GM12875 (cell line): ENCODE measurements at regions not wholly inside any gene's neighbourhood (a gene's known extent, or its start where the extent isn't known, plus 50 kb on each side); places are given as distances from the start of the nearest gene placed in this dataset.

Source experiments
- H3K4me3 ChIP-seq: one replicate; pipeline ENCODE4 v1.5.1; 2011; ENCODE audit warnings: low read depth, low read length, control low read depth
- CTCF ChIP-seq: IDR thresholded peaks from 2 replicates; pipeline ENCODE4 v1.5.1; 2011; ENCODE audit warnings: low read depth, mild to moderate bottlenecking, control low read depth, inconsistent platforms, low read length, moderate library complexity, borderline replicate concordance; ENCODE audit not compliant: insufficient read depth

DNA sequence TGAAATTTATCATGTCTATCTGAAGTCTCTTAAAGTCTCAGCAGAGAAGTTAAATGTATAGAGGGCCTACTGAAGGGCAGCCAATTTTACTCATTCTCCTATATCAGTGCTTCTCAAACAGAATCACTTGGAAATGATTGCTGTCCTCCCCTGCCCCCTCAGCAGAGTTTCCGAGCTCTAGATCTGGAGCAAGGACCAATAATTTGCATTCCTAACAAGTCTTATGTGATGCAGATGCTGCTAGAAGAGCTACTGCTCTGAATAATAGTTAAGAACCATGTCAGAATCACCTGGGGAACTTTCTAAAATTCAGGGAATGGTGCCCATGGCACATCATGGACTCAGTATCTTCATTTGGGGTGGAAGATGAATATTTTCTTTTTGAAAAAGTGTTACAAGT, 105.6 kb upstream of the EPHA4 start:
- H3K4me3 ChIP-seq = no peak overlapping the region
- TF ChIP-seq CTCF = no peak

GRCh38 chr2:221676566-221677172, 104.6 kb upstream of the EPHA4 start:
- no peak overlapping the region for H3K4me3 ChIP-seq
- TF ChIP-seq CTCF = no peak

GRCh38 chr2:221675201-221675908, 103.3 kb upstream of the EPHA4 start:
- no peak for TF ChIP-seq CTCF
- H3K4me3 ChIP-seq = no peak overlapping the region

DNA sequence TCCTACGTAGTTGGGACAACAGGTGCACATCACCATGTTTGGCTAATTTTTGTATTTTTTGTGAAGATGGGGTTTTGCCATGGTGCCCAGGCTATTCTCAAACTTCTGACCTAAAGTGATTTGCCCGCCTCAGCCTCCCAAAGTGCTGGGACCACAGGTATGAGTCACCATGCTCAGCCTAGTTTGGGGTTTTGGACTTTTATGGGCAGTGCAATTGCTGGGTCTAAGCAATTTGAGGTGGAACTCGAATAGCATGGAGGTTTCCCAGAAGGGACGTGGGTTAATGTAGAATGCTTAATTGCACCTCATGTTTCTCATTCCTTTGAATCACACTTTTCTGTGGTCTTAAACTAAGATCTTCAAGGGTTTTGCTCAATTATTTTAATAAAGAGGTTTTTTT, 102.3 kb upstream of the EPHA4 start:
- H3K4me3 ChIP-seq = no peak overlapping the region
- no peak for TF ChIP-seq CTCF

DNA sequence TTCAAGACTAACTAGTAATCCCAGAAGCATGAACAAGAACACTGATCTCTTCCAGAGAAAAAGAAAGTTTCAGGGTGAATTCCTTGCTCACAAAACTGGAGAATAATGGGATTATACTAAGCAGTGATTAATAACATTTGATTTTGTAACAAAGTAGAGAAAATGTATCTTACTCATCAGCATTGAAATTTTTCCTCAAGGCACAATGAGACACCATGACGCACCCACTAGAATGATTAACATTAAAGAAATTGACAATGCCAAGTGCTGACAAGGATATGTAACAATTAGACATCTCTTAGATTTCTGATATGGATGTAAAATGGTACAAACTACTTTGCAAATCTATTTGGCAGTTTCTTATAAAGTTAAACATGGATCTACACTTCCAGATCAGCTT, 101.1 kb upstream of the EPHA4 start:
- no peak for TF ChIP-seq CTCF

GRCh38 chr2:221671515-221671914, 99.4 kb upstream of the EPHA4 start:
- TF ChIP-seq CTCF = no peak
- H3K4me3 ChIP-seq = no peak overlapping the region

More for the DNA sequence above, 101.1 kb upstream of the EPHA4 start:
- H3K4me3 ChIP-seq = no peak overlapping the region
